ENCODE measurements at regions not wholly inside any gene's neighbourhood (a gene's known extent, or its start where the extent isn't known, plus 50 kb on each side); places are given as distances from the start of the nearest gene placed in this dataset.

DNA sequence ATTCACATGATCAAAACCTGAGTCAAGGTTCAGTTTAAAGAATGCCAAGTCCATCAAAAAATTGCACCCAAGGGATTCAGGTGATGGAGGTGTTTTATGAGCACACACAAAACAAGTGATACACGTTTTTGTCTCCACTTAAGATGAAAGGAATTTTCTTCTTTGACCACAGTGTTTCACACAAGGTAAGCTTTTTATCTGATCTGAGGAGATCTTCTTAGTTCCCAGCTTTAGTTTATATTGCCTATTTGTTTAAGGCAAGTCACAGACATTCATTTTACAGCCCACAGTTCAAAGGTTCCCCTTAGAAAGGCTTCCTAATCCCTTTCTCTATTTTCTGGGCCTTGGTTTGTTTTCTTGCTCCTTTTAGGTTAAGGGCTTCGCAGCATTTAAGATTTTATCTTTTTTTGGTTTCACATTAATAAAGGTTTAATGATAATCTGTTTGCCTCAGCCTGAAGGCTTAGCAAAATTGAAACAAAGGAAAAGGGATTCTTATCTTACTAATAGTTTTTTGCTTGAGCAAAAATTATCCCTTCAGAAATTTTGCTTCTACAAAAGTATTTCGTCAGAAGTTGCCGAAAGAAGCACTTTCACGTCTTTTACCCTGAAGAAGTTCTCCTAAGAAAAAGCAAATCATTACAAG is 420.5 kb upstream of the NAALADL2 start:
- Histone ChIP-seq H3K4me1 (ENCODE audit: insufficient read depth, insufficient read length) (no peaks in the 10 kb centered on the region), H3K27me3 (ENCODE audit: insufficient read depth, insufficient read length) (no peaks in the 10 kb centered on the region), H3K9me3 (ENCODE audit: insufficient read depth, low read length) (no peaks in the 10 kb centered on the region), H3K9ac (ENCODE audit: insufficient read length, low read depth) (no peak overlapping the region), H3K4me3 (ENCODE audit: insufficient read length, low read depth) (no peak overlapping the region), H3K36me3 (ENCODE audit: insufficient read depth, insufficient read length, low read length) (no peaks in the 10 kb centered on the region)
- TF ChIP-seq SUZ12 (IDR thresholded peaks at IDR 0.05; ENCODE audit: extremely low read depth, insufficient read depth, insufficient read length), result no peak
- DNase-seq (ENCODE audit: low read depth, low spot score), result no peak

- Histone ChIP-seq H3K4me1 (ENCODE audit: insufficient read depth, insufficient read length) (no peaks in the 10 kb centered on the region), H3K9me3 (ENCODE audit: insufficient read depth, low read length) (no peaks in the 10 kb centered on the region), H3K9ac (ENCODE audit: insufficient read length, low read depth) (peak overlapping the region; percentile 46), H3K4me3 (ENCODE audit: insufficient read length, low read depth) (peak overlapping the region; percentile 64), H3K36me3 (ENCODE audit: insufficient read depth, insufficient read length, low read length) (no peaks in the 10 kb centered on the region), H3K27me3 (ENCODE audit: insufficient read depth, insufficient read length) (no peaks in the 10 kb centered on the region)
- DNase-seq (ENCODE audit: low read depth, low spot score), result no peak
- TF ChIP-seq SUZ12 (IDR thresholded peaks at IDR 0.05; ENCODE audit: extremely low read depth, insufficient read depth, insufficient read length) (no peak), ZNF274 (IDR thresholded peaks at IDR 0.05; ENCODE audit: low read depth, low read length) (no peak), YY1 (IDR thresholded peaks at IDR 0.05; ENCODE audit: insufficient read depth, insufficient read length) (no peak)
Observed at GRCh38 chr3:174439331-174440252, 419.5 kb upstream of the NAALADL2 start.

GRCh38 chr3:174440253-174440701 is 418.9 kb upstream of the NAALADL2 start:
- DNase-seq (ENCODE audit: low read depth, low spot score), result no peak
- H3K27me3 ChIP-seq (ENCODE audit: insufficient read depth, insufficient read length), result no peaks in the 10 kb centered on the region
- no peak for TF ChIP-seq ZNF274 (IDR thresholded peaks at IDR 0.05; ENCODE audit: low read depth, low read length)
- TF ChIP-seq SUZ12 (IDR thresholded peaks at IDR 0.05; ENCODE audit: extremely low read depth, insufficient read depth, insufficient read length), result no peak
- no peak for TF ChIP-seq YY1 (IDR thresholded peaks at IDR 0.05; ENCODE audit: insufficient read depth, insufficient read length)
- H3K4me3 ChIP-seq (ENCODE audit: insufficient read length, low read depth), result peak overlapping the region; percentile 64
- no peaks in the 10 kb centered on the region for H3K4me1 ChIP-seq (ENCODE audit: insufficient read depth, insufficient read length)
- peak overlapping the region; percentile 46 for H3K9ac ChIP-seq (ENCODE audit: insufficient read length, low read depth)
- H3K36me3 ChIP-seq (ENCODE audit: insufficient read depth, insufficient read length, low read length), result no peaks in the 10 kb centered on the region
- H3K9me3 ChIP-seq (ENCODE audit: insufficient read depth, low read length), result no peaks in the 10 kb centered on the region

- TF ChIP-seq ZNF274 (IDR thresholded peaks at IDR 0.05; ENCODE audit: low read depth, low read length) (no peak), SUZ12 (IDR thresholded peaks at IDR 0.05; ENCODE audit: extremely low read depth, insufficient read depth, insufficient read length) (no peak), YY1 (IDR thresholded peaks at IDR 0.05; ENCODE audit: insufficient read depth, insufficient read length) (no peak)
- DNase-seq (ENCODE audit: low read depth, low spot score), result peak; percentile 79
- no peaks in the 10 kb centered on the region for H3K27me3 ChIP-seq (ENCODE audit: insufficient read depth, insufficient read length)
- H3K9me3 ChIP-seq (ENCODE audit: insufficient read depth, low read length), result no peaks in the 10 kb centered on the region
- H3K9ac ChIP-seq (ENCODE audit: insufficient read length, low read depth), result peak overlapping the region; percentile 83
- no peaks in the 10 kb centered on the region for H3K4me1 ChIP-seq (ENCODE audit: insufficient read depth, insufficient read length)
- no peaks in the 10 kb centered on the region for H3K36me3 ChIP-seq (ENCODE audit: insufficient read depth, insufficient read length, low read length)
- H3K4me3 ChIP-seq (ENCODE audit: insufficient read length, low read depth), result peak overlapping the region; percentile 64
Observed at GRCh38 chr3:174440741-174441587, 418.2 kb upstream of the NAALADL2 start.

GRCh38 chr3:174441588-174442301 is 417.4 kb upstream of the NAALADL2 start:
- Histone ChIP-seq H3K4me3 (ENCODE audit: insufficient read length, low read depth) (peak overlapping the region; percentile 64), H3K27me3 (ENCODE audit: insufficient read depth, insufficient read length) (no peaks in the 10 kb centered on the region), H3K9me3 (ENCODE audit: insufficient read depth, low read length) (no peaks in the 10 kb centered on the region), H3K4me1 (ENCODE audit: insufficient read depth, insufficient read length) (no peaks in the 10 kb centered on the region), H3K9ac (ENCODE audit: insufficient read length, low read depth) (peak overlapping the region; percentile 83), H3K36me3 (ENCODE audit: insufficient read depth, insufficient read length, low read length) (no peaks in the 10 kb centered on the region)
- no peak for TF ChIP-seq SUZ12 (IDR thresholded peaks at IDR 0.05; ENCODE audit: extremely low read depth, insufficient read depth, insufficient read length)
- no peak for TF ChIP-seq YY1 (IDR thresholded peaks at IDR 0.05; ENCODE audit: insufficient read depth, insufficient read length)
- no peak for TF ChIP-seq ZNF274 (IDR thresholded peaks at IDR 0.05; ENCODE audit: low read depth, low read length)
- DNase-seq (ENCODE audit: low read depth, low spot score), result no peak

DNA sequence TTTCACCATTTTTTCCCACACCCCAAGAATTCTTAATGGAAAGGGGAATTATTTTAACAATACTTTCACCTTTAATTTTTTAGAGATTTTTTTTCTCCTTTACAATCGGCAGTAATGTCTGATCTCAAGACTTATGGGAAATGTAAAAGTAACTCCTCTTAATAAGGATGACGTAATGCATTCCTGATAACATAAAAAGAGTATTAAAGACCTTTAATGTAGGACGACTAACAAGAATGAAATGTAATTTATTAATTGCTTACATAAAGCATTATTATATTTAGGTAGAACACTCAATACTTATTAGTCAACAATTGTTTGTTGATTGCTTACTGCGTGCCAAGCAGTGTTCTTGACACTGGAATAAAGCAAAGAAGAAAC is 416.8 kb upstream of the NAALADL2 start:
- peak overlapping the region; percentile 83 for H3K9ac ChIP-seq (ENCODE audit: insufficient read length, low read depth)
- no peaks in the 10 kb centered on the region for H3K4me1 ChIP-seq (ENCODE audit: insufficient read depth, insufficient read length)
- H3K4me3 ChIP-seq (ENCODE audit: insufficient read length, low read depth), result peak overlapping the region; percentile 64
- no peaks in the 10 kb centered on the region for H3K27me3 ChIP-seq (ENCODE audit: insufficient read depth, insufficient read length)
- no peak for DNase-seq (ENCODE audit: low read depth, low spot score)
- no peaks in the 10 kb centered on the region for H3K36me3 ChIP-seq (ENCODE audit: insufficient read depth, insufficient read length, low read length)
- TF ChIP-seq ZNF274 (IDR thresholded peaks at IDR 0.05; ENCODE audit: low read depth, low read length), result no peak
- no peak for TF ChIP-seq SUZ12 (IDR thresholded peaks at IDR 0.05; ENCODE audit: extremely low read depth, insufficient read depth, insufficient read length)
- no peak for TF ChIP-seq YY1 (IDR thresholded peaks at IDR 0.05; ENCODE audit: insufficient read depth, insufficient read length)
- no peaks in the 10 kb centered on the region for H3K9me3 ChIP-seq (ENCODE audit: insufficient read depth, low read length)

Measured in NT2/D1 (cell line).